ENCODE measurements at regions not wholly inside any gene's neighbourhood (a gene's known extent, or its start where the extent isn't known, plus 50 kb on each side); places are given as distances from the start of the nearest gene placed in this dataset.

DNA sequence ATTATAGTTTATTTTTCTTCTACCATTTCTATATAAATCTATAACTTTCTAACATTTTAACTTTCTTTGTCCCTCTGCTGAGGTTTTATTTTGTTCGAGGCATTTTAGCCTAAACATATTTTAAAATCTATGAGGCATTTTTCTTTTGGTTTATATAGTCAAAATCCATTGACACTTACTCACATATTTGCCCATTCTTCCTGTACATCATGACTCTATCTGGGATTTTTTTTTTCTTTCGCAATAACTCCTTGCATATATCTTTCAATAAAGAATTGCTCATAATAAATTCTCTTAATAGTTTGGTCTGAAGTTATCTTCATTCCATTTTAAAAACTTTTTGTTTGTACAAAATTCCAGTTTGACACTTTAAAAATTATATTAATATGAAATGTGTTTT is 632.3 kb downstream of the TLE4 start:
- no peaks in the 10 kb centered on the region for H4K20me1 ChIP-seq (replicated peaks in 1 of 2; ENCODE audit: control insufficient read depth in 1 of 2, insufficient read depth in 2 of 2, low read length in 2 of 2)
- no peaks in the 10 kb centered on the region for H3K4me1 ChIP-seq (replicated peaks in 1 of 4; ENCODE audit: control insufficient read depth in 3 of 4, insufficient read depth in 4 of 4, low read length in 3 of 4)
- H3K18ac ChIP-seq (ENCODE audit: extremely low read depth, low read length): no peak overlapping the region
- no peaks in the 10 kb centered on the region for H3K9me3 ChIP-seq (ENCODE audit: insufficient read depth in 2 of 2, low read depth in 1 of 2, low read length in 1 of 2)
- H3K79me1 ChIP-seq (ENCODE audit: low read depth, low read length): no peaks in the 10 kb centered on the region
- H3K27me3 ChIP-seq (replicated peaks in 1 of 4; ENCODE audit: control insufficient read depth in 3 of 4, extremely low read depth in 1 of 4, insufficient read depth in 3 of 4, low read length in 3 of 4): no peaks in the 10 kb centered on the region
- H3K23ac ChIP-seq (ENCODE audit: insufficient read length): no peak overlapping the region
- H3K4ac ChIP-seq (replicated peaks; ENCODE audit: insufficient read length, low read depth, low read length): no peak overlapping the region
- no peak overlapping the region for H3K56ac ChIP-seq (replicated peaks; ENCODE audit: insufficient read length, low read depth, low read length)
- DNase-seq (ENCODE audit: low read depth in 1 of 2, low spot score in 2 of 2) (no peak), FAIRE-seq (no peak)
- no peak overlapping the region for H2AFZ ChIP-seq (ENCODE audit: low read length)
- ChIA-PET POLR2A (ENCODE audit: partially characterized antibody) (no interaction called here), CTCF (ENCODE audit: partially characterized antibody) (no interaction called here)
- no peak overlapping the region for H3K9ac ChIP-seq (replicated peaks in 1 of 4; ENCODE audit: extremely low read depth in 1 of 4, low read depth in 3 of 4, low read length in 3 of 4)
- no peak overlapping the region for H2BK20ac ChIP-seq (ENCODE audit: low read length)
- H2BK120ac ChIP-seq (replicated peaks; ENCODE audit: low read depth, low read length): no peak overlapping the region
- H3K14ac ChIP-seq (ENCODE audit: insufficient read length): no peak overlapping the region
- no peak overlapping the region for H4K8ac ChIP-seq (ENCODE audit: extremely low read depth, insufficient read depth, low read length)
- no peaks in the 10 kb centered on the region for H3K23me2 ChIP-seq (ENCODE audit: low read depth, low read length)
- H2AK5ac ChIP-seq (ENCODE audit: low read depth, low read length): no peak overlapping the region
- no peak overlapping the region for H2BK5ac ChIP-seq (ENCODE audit: low read depth, low read length)
- no peak overlapping the region for H3K4me3 ChIP-seq (ENCODE audit: extremely low read depth in 1 of 4, insufficient read depth in 2 of 4, low read depth in 3 of 4, low read length in 4 of 4)
- H3K79me2 ChIP-seq (ENCODE audit: control insufficient read depth in 1 of 2, insufficient read depth in 2 of 2, low read length in 2 of 2): no peaks in the 10 kb centered on the region
- H3K4me2 ChIP-seq (ENCODE audit: insufficient read depth in 1 of 2, low read depth in 2 of 2, low read length in 2 of 2): no peak overlapping the region
- no peak overlapping the region for H4K91ac ChIP-seq (replicated peaks; ENCODE audit: insufficient read length, low read length)
- H2BK15ac ChIP-seq (ENCODE audit: low read length): no peak overlapping the region
- H4K5ac ChIP-seq (ENCODE audit: insufficient read length, low read depth, low read length): no peak overlapping the region
- no peak overlapping the region for H3K27ac ChIP-seq (ENCODE audit: low read depth, low read length)
- no peak overlapping the region for H2BK12ac ChIP-seq (ENCODE audit: low read depth, low read length)
- H3K36me3 ChIP-seq (ENCODE audit: control insufficient read depth in 2 of 4, insufficient read depth in 4 of 4, low read length in 3 of 4): no peaks in the 10 kb centered on the region
- WGBS, 2 experiments (ENCODE audit: extremely low coverage in 1 of 2, insufficient coverage in 1 of 2, insufficient read length in 1 of 2, insufficient replicate concordance in 2 of 2, low coverage in 1 of 2, low lambda C conversion rate in 2 of 2, missing lambda C conversion rate in 1 of 2): 92% methylated on average over 2 of the region's 2 CpGs; no CpG with 5 or more reads in 1 of the 2 experiments
- TF ChIP-seq POU5F1 (IDR thresholded peaks at IDR 0.05; ENCODE audit: low read depth, low read length) (no peak), SIRT6 (IDR thresholded peaks at IDR 0.05; ENCODE audit: low read length) (no peak), KDM5A (IDR thresholded peaks at IDR 0.05; ENCODE audit: low read length) (no peak), SUZ12 (IDR thresholded peaks at IDR 0.05; ENCODE audit: low read length) (no peak)
- TF ChIP-seq, protein P1, sequence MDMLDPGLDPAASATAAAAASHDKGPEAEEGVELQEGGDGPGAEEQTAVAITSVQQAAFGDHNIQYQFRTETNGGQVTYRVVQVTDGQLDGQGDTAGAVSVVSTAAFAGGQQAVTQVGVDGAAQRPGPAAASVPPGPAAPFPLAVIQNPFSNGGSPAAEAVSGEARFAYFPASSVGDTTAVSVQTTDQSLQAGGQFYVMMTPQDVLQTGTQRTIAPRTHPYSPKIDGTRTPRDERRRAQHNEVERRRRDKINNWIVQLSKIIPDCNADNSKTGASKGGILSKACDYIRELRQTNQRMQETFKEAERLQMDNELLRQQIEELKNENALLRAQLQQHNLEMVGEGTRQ (IDR thresholded peaks at IDR 0.05; ENCODE audit: low read length): no peak
